Keratinocyte (primary cell): ENCODE measurements at regions not wholly inside any gene's neighbourhood (a gene's known extent, or its start where the extent isn't known, plus 50 kb on each side); places are given as distances from the start of the nearest gene placed in this dataset.

Source experiments
- DNase-seq: peaks from one replicate; pipeline ENCODE4 v3.0.0-alpha.2; 2011; ENCODE audit warnings: low read depth, missing footprints, low spot score
- FAIRE-seq: peaks from 2 replicates; lab custom pipeline; 2011; peaks lifted over from hg19 to GRCh38; lab: Jason Lieb, UNC
- H2AFZ ChIP-seq: 2 replicates; pipeline ENCODE4 v1.6.0; 2012; ENCODE audit warnings: low read length, control low read depth, inconsistent platforms; ENCODE audit not compliant: control insufficient read depth
- H3K27ac ChIP-seq: 2 replicates; pipeline ENCODE4 v1.5.1; 2011; ENCODE audit warnings: low read length; ENCODE audit not compliant: control insufficient read depth, insufficient read depth
- H3K27me3 ChIP-seq: 3 replicates; pipeline ENCODE4 v1.6.0; 2011; ENCODE audit warnings: low read length; ENCODE audit not compliant: control insufficient read depth, insufficient read depth; ENCODE audit errors: extremely low read depth
- H3K36me3 ChIP-seq, 2 experiments: 2 replicates in 1 of 2; 3 replicates in 1 of 2; pipeline ENCODE4 v1.5.1; 2011; ENCODE audit warnings: low read length in 2 of 2, mild to moderate bottlenecking in 1 of 2; ENCODE audit not compliant: control insufficient read depth in 2 of 2, insufficient read depth in 2 of 2; ENCODE audit errors: extremely low read depth in 1 of 2
- H3K4me1 ChIP-seq: 3 replicates; pipeline ENCODE4 v1.5.1; 2011; ENCODE audit warnings: low read length; ENCODE audit not compliant: control insufficient read depth, insufficient read depth; ENCODE audit errors: extremely low read depth
- H3K4me2 ChIP-seq: 3 replicates; pipeline ENCODE4 v1.6.0; 2011; ENCODE audit warnings: low read depth, low read length; ENCODE audit not compliant: control insufficient read depth, insufficient read depth; ENCODE audit errors: extremely low read depth
- H3K4me3 ChIP-seq, 3 experiments: fragments of 200-600 bp in 1 of 3; sonication (generic) in 1 of 3; 2 replicates in 2 of 3; 3 replicates in 1 of 3; pipeline ENCODE4 v1.5.1; 2011 to 2016; ENCODE audit warnings: low read length in 3 of 3, mild to moderate bottlenecking in 3 of 3, control low read depth in 2 of 3, inconsistent platforms in 1 of 3, low read depth in 1 of 3, mixed read lengths in 1 of 3, mixed run types in 1 of 3, moderate library complexity in 1 of 3; ENCODE audit not compliant: control insufficient read depth in 2 of 3, insufficient read depth in 2 of 3; ENCODE audit errors: extremely low read depth in 1 of 3
- H3K79me2 ChIP-seq: 2 replicates; pipeline ENCODE4 v1.6.0; 2012; ENCODE audit warnings: low read length; ENCODE audit not compliant: control insufficient read depth, insufficient read depth
- H3K9ac ChIP-seq: 3 replicates; pipeline ENCODE4 v1.6.0; 2011; ENCODE audit warnings: low read length; ENCODE audit not compliant: control insufficient read depth, insufficient read depth; ENCODE audit errors: extremely low read depth
- H3K9me1 ChIP-seq: 3 replicates; pipeline ENCODE4 v1.6.0; 2011; ENCODE audit warnings: low read length; ENCODE audit not compliant: control insufficient read depth, insufficient read depth; ENCODE audit errors: extremely low read depth
- H3K9me3 ChIP-seq: 2 replicates; pipeline ENCODE4 v1.5.1; 2012; ENCODE audit warnings: low read depth, low read length; ENCODE audit not compliant: control insufficient read depth
- H4K20me1 ChIP-seq: 3 replicates; pipeline ENCODE4 v1.6.0; 2011; ENCODE audit warnings: low read length; ENCODE audit not compliant: control insufficient read depth, insufficient read depth; ENCODE audit errors: extremely low read depth
- EZH2 ChIP-seq: IDR thresholded peaks from one replicate; pipeline ENCODE4 v1.6.1; 2012; ENCODE audit warnings: inconsistent platforms, mild to moderate bottlenecking, low read length, moderate library complexity
- dilution Hi-C: fragments of 300-500 bp; cut with MboI; formaldehyde crosslinking; loops from one replicate; pipeline ENCODE4 v1.7.0; 2020; ENCODE audit warnings: low sequenced_read_pairs; ENCODE audit not compliant: extremely low pct_ligation_motif_present
- TF ChIP-seq, protein P1 (sequence below), 3 experiments: IDR thresholded peaks in 1 of 3; conservative IDR thresholded peaks in 1 of 3; optimal IDR thresholded peaks in 1 of 3; 2 replicates in 2 of 3; 3 replicates in 1 of 3; pipeline versions ENCODE3 to v1.5.1; 2011; ENCODE audit warnings: low read length in 3 of 3, mild to moderate bottlenecking in 3 of 3, moderate library complexity in 2 of 3, control low read depth in 1 of 3, inconsistent platforms in 1 of 3; ENCODE audit not compliant: insufficient read depth in 2 of 3; ENCODE audit errors: extremely low read depth in 1 of 3

DNA sequence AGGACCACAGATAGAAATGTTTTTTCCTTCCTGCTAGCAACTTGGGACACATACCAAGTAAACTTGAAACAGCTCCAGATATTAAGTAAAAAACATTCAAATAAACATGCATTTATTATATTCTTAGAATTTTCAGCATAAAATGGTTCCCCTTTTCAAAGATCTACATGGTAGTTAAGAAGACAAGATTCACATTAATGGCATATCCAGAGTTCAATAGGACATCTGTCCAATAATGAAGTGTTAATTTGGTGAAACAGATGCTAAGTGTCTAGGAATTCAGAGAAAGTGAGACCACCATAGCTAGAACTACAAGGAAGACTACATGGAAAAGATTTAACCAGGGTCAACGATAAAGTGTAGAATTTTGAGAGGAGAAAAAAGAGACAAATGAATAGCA is 184.9 kb downstream of the COL12A1 start:
- Histone ChIP-seq H3K4me2 (no peak overlapping the region), H2AFZ (no peak overlapping the region), H4K20me1 (no peaks in the 10 kb centered on the region), H3K36me3 (no peaks in the 10 kb centered on the region), H3K9me1 (no peaks in the 10 kb centered on the region), H3K79me2 (no peaks in the 10 kb centered on the region), H3K27ac (no peak overlapping the region), H3K9ac (no peak overlapping the region), H3K9me3 (no peaks in the 10 kb centered on the region), H3K4me1 (peaks cover 3% of the 10 kb centered on the region), H3K27me3 (no peaks in the 10 kb centered on the region), H3K4me3 (no peak overlapping the region)
- TF ChIP-seq, protein P1, sequence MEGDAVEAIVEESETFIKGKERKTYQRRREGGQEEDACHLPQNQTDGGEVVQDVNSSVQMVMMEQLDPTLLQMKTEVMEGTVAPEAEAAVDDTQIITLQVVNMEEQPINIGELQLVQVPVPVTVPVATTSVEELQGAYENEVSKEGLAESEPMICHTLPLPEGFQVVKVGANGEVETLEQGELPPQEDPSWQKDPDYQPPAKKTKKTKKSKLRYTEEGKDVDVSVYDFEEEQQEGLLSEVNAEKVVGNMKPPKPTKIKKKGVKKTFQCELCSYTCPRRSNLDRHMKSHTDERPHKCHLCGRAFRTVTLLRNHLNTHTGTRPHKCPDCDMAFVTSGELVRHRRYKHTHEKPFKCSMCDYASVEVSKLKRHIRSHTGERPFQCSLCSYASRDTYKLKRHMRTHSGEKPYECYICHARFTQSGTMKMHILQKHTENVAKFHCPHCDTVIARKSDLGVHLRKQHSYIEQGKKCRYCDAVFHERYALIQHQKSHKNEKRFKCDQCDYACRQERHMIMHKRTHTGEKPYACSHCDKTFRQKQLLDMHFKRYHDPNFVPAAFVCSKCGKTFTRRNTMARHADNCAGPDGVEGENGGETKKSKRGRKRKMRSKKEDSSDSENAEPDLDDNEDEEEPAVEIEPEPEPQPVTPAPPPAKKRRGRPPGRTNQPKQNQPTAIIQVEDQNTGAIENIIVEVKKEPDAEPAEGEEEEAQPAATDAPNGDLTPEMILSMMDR (optimal IDR thresholded peaks at IDR 0.05 in 1 of 3, IDR thresholded peaks at IDR 0.05 in 1 of 3, conservative IDR thresholded peaks at IDR 0.05 in 1 of 3; ENCODE audit: extremely low read depth in 1 of 3, insufficient read depth in 2 of 3, low read length in 3 of 3) = no peak
- TF ChIP-seq EZH2 = no peak
- DNase-seq (no peak), FAIRE-seq (no peak)
- dilution Hi-C loops = no loop called here

GRCh38 chr6:75020376-75020775 is 185.5 kb downstream of the COL12A1 start:
- Histone ChIP-seq H3K79me2 (no peaks in the 10 kb centered on the region), H2AFZ (no peak overlapping the region), H3K4me3 (no peak overlapping the region), H3K9ac (no peak overlapping the region), H3K9me3 (no peaks in the 10 kb centered on the region), H3K36me3 (no peaks in the 10 kb centered on the region), H3K4me1 (peaks cover 3% of the 10 kb centered on the region), H3K4me2 (no peak overlapping the region), H4K20me1 (no peaks in the 10 kb centered on the region), H3K9me1 (no peaks in the 10 kb centered on the region), H3K27ac (no peak overlapping the region), H3K27me3 (no peaks in the 10 kb centered on the region)
- FAIRE-seq = no peak
- TF ChIP-seq, protein P1 (optimal IDR thresholded peaks at IDR 0.05 in 1 of 3, IDR thresholded peaks at IDR 0.05 in 1 of 3, conservative IDR thresholded peaks at IDR 0.05 in 1 of 3; ENCODE audit: extremely low read depth in 1 of 3, insufficient read depth in 2 of 3, low read length in 3 of 3) = no peak
- TF ChIP-seq EZH2 = no peak
- no peak for DNase-seq
- dilution Hi-C loops = no loop called here
